Liver (tissue), 8 donors: ENCODE measurements at regions not wholly inside any gene's neighbourhood (a gene's known extent, or its start where the extent isn't known, plus 50 kb on each side); places are given as distances from the start of the nearest gene placed in this dataset.

Experiments used
- DNase-seq: peaks from one replicate; pipeline ENCODE4 v3.0.0-alpha.2; 2017; ENCODE audit warnings: low spot score
- H3K27ac ChIP-seq, 2 donors: one replicate each; pipeline ENCODE4 v1.7.0; 2013; ENCODE audit warnings: inconsistent platforms in 2 of 2, low read length in 2 of 2, control low read depth in 1 of 2, low read depth in 1 of 2, mild to moderate bottlenecking in 1 of 2
- H3K27me3 ChIP-seq, 4 donors: one replicate each; pipeline versions ENCODE4 v1.6.1 to v1.7.0; 2013; ENCODE audit warnings: low read length in 3 of 4, inconsistent platforms in 1 of 4, mild to moderate bottlenecking in 1 of 4, moderate library complexity in 1 of 4; ENCODE audit not compliant: control insufficient read depth in 4 of 4, insufficient read depth in 4 of 4
- H3K36me3 ChIP-seq, 4 donors: one replicate each; pipeline versions ENCODE4 v1.6.1 to v1.7.0; 2013; ENCODE audit warnings: low read length in 3 of 4, mild to moderate bottlenecking in 3 of 4, low read depth in 1 of 4, moderate library complexity in 1 of 4; ENCODE audit not compliant: control insufficient read depth in 4 of 4, insufficient read depth in 3 of 4
- H3K4me1 ChIP-seq, 4 donors: one replicate each; pipeline versions ENCODE4 v1.6.1 to v1.7.0; 2013; ENCODE audit warnings: low read length in 3 of 4, mild to moderate bottlenecking in 3 of 4, moderate library complexity in 1 of 4; ENCODE audit not compliant: control insufficient read depth in 4 of 4, insufficient read depth in 4 of 4
- H3K4me3 ChIP-seq, 3 donors: one replicate each; pipeline versions ENCODE4 v1.6.1 to v1.7.0; 2013; ENCODE audit warnings: low read length in 3 of 3, control low read depth in 1 of 3, low read depth in 1 of 3, mild to moderate bottlenecking in 1 of 3
- H3K9ac ChIP-seq, 2 donors: one replicate each; pipeline ENCODE4 v1.7.0; 2013; ENCODE audit warnings: low read length in 2 of 2, mild to moderate bottlenecking in 2 of 2, moderate library complexity in 2 of 2, control low read depth in 1 of 2, low read depth in 1 of 2
- H3K9me3 ChIP-seq, 4 donors: one replicate each; pipeline versions ENCODE4 v1.6.1 to v1.7.0; 2013; ENCODE audit warnings: low read length in 3 of 4; ENCODE audit not compliant: control insufficient read depth in 4 of 4
- EGR1 ChIP-seq, 2 donors: IDR thresholded peaks; 2 replicates each; pipeline ENCODE4 v1.6.1; 2016 to 2018; ENCODE audit warnings: antibody characterized with exemption in 2 of 2, low read depth in 2 of 2
- FOXA1 ChIP-seq: IDR thresholded peaks from 2 replicates; pipeline ENCODE4 v1.6.1; 2016; ENCODE audit warnings: antibody characterized with exemption
- FOXA2 ChIP-seq: IDR thresholded peaks from 2 replicates; pipeline ENCODE4 v1.6.1; 2016; ENCODE audit warnings: antibody characterized with exemption
- GABPA ChIP-seq, 2 donors: IDR thresholded peaks in 1 of 2; conservative IDR thresholded peaks in 1 of 2; 2 replicates each; pipeline ENCODE4 v1.6.1; 2016; ENCODE audit warnings: antibody characterized with exemption in 2 of 2, mild to moderate bottlenecking in 1 of 2, moderate library complexity in 1 of 2
- HNF4A ChIP-seq, 2 donors: conservative IDR thresholded peaks; 2 replicates each; pipeline ENCODE4 v1.6.1; 2016; ENCODE audit warnings: antibody characterized with exemption in 2 of 2, mild to moderate bottlenecking in 2 of 2
- HNF4G ChIP-seq: IDR thresholded peaks from 2 replicates; pipeline ENCODE4 v1.6.1; 2016; ENCODE audit warnings: antibody characterized with exemption
- NR2F2 ChIP-seq: IDR thresholded peaks from 2 replicates; pipeline ENCODE4 v1.6.1; 2016; ENCODE audit warnings: antibody characterized with exemption
- RAD21 ChIP-seq, 2 donors: IDR thresholded peaks; 2 replicates each; pipeline ENCODE4 v1.6.1; 2016; ENCODE audit warnings: antibody characterized with exemption in 2 of 2, mild to moderate bottlenecking in 2 of 2
- RXRA ChIP-seq, 2 donors: IDR thresholded peaks; 2 replicates each; pipeline ENCODE4 v1.6.1; 2017 to 2018; ENCODE audit warnings: antibody characterized with exemption in 2 of 2, mild to moderate bottlenecking in 1 of 2
- TAF1 ChIP-seq: conservative IDR thresholded peaks from 2 replicates; pipeline ENCODE4 v1.6.1; 2016; ENCODE audit warnings: antibody characterized with exemption, mild to moderate bottlenecking
- YY1 ChIP-seq: IDR thresholded peaks from 2 replicates; pipeline ENCODE4 v1.6.1; 2016; ENCODE audit warnings: antibody characterized with exemption, mild to moderate bottlenecking
- WGBS: extraction: QIAGEN DNeasy Blood & Tissue Kit; methylation state at CpG from one replicate; pipeline ENCODE4 v1.1.7; 2013; 5-methylcytosine and 5-hydroxymethylcytosine counted together
- TF ChIP-seq, protein P1 (sequence below): IDR thresholded peaks from 2 replicates; pipeline ENCODE4 v1.6.1; 2016; ENCODE audit warnings: antibody characterized with exemption
- TF ChIP-seq, protein P2 (sequence below): IDR thresholded peaks from 2 replicates; pipeline ENCODE4 v1.6.1; 2016; ENCODE audit warnings: antibody characterized with exemption, mild to moderate bottlenecking
- TF ChIP-seq, protein P3 (sequence below): fragments of 150-350 bp; IDR thresholded peaks from 2 replicates; pipeline ENCODE4 v1.5.1; 2017; ENCODE audit warnings: improper control_type of control experiment, low read depth, low read length; ENCODE audit not compliant: missing input control
- TF ChIP-seq, protein P4 (sequence below): IDR thresholded peaks from 2 replicates; pipeline ENCODE4 v1.6.1; 2016; ENCODE audit warnings: antibody characterized with exemption
- donor health status: healthy.
- donor health status: healthy.
- donor health status: healthy.
- donor health status: healthy.
- donor health status: healthy.

DNA sequence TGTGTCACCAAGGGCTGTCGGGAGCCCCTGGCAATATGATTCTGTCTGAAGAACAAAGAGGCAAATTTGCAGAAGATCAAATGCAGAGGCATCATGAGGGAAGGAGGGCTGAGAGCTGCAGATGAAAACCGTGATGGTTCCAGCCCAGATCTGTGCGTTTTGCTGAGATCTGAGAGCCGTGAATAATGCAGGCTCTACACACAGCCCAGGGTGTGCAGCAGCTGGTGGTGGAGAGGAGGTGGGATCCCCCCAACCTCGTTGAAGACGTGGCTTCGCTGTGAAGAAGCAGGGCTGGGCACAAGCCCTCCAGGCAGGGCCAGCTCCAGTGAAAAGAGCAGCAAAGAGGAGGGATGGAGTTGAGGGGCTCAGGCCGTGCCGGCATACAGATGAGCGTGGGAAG is 75.5 kb downstream of the TSPAN17 start:
- no peak for TF ChIP-seq RAD21 (IDR thresholded peaks at IDR 0.05)
- TF ChIP-seq, protein P1, sequence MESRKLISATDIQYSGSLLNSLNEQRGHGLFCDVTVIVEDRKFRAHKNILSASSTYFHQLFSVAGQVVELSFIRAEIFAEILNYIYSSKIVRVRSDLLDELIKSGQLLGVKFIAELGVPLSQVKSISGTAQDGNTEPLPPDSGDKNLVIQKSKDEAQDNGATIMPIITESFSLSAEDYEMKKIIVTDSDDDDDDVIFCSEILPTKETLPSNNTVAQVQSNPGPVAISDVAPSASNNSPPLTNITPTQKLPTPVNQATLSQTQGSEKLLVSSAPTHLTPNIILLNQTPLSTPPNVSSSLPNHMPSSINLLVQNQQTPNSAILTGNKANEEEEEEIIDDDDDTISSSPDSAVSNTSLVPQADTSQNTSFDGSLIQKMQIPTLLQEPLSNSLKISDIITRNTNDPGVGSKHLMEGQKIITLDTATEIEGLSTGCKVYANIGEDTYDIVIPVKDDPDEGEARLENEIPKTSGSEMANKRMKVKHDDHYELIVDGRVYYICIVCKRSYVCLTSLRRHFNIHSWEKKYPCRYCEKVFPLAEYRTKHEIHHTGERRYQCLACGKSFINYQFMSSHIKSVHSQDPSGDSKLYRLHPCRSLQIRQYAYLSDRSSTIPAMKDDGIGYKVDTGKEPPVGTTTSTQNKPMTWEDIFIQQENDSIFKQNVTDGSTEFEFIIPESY, result no peak
- TF ChIP-seq, protein P2, sequence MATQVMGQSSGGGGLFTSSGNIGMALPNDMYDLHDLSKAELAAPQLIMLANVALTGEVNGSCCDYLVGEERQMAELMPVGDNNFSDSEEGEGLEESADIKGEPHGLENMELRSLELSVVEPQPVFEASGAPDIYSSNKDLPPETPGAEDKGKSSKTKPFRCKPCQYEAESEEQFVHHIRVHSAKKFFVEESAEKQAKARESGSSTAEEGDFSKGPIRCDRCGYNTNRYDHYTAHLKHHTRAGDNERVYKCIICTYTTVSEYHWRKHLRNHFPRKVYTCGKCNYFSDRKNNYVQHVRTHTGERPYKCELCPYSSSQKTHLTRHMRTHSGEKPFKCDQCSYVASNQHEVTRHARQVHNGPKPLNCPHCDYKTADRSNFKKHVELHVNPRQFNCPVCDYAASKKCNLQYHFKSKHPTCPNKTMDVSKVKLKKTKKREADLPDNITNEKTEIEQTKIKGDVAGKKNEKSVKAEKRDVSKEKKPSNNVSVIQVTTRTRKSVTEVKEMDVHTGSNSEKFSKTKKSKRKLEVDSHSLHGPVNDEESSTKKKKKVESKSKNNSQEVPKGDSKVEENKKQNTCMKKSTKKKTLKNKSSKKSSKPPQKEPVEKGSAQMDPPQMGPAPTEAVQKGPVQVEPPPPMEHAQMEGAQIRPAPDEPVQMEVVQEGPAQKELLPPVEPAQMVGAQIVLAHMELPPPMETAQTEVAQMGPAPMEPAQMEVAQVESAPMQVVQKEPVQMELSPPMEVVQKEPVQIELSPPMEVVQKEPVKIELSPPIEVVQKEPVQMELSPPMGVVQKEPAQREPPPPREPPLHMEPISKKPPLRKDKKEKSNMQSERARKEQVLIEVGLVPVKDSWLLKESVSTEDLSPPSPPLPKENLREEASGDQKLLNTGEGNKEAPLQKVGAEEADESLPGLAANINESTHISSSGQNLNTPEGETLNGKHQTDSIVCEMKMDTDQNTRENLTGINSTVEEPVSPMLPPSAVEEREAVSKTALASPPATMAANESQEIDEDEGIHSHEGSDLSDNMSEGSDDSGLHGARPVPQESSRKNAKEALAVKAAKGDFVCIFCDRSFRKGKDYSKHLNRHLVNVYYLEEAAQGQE, result no peak
- no peak for TF ChIP-seq RXRA (IDR thresholded peaks at IDR 0.05)
- TF ChIP-seq, protein P3, sequence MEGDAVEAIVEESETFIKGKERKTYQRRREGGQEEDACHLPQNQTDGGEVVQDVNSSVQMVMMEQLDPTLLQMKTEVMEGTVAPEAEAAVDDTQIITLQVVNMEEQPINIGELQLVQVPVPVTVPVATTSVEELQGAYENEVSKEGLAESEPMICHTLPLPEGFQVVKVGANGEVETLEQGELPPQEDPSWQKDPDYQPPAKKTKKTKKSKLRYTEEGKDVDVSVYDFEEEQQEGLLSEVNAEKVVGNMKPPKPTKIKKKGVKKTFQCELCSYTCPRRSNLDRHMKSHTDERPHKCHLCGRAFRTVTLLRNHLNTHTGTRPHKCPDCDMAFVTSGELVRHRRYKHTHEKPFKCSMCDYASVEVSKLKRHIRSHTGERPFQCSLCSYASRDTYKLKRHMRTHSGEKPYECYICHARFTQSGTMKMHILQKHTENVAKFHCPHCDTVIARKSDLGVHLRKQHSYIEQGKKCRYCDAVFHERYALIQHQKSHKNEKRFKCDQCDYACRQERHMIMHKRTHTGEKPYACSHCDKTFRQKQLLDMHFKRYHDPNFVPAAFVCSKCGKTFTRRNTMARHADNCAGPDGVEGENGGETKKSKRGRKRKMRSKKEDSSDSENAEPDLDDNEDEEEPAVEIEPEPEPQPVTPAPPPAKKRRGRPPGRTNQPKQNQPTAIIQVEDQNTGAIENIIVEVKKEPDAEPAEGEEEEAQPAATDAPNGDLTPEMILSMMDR, result no peak
- no peak for TF ChIP-seq HNF4G
- TF ChIP-seq NR2F2, result no peak
- no peak for TF ChIP-seq GABPA (IDR thresholded peaks at IDR 0.05 in 1 of 2, conservative IDR thresholded peaks at IDR 0.05 in 1 of 2)
- TF ChIP-seq FOXA2, result no peak
- no peak for TF ChIP-seq YY1
- no peak for TF ChIP-seq EGR1 (IDR thresholded peaks at IDR 0.05; ENCODE audit: low read depth in 2 of 2)
- TF ChIP-seq, protein P4, sequence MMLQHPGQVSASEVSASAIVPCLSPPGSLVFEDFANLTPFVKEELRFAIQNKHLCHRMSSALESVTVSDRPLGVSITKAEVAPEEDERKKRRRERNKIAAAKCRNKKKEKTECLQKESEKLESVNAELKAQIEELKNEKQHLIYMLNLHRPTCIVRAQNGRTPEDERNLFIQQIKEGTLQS, result no peak
- no peak for TF ChIP-seq TAF1
- TF ChIP-seq FOXA1, result no peak
- TF ChIP-seq HNF4A (conservative IDR thresholded peaks at IDR 0.05), result no peak
- peaks cover 0 to 9% (median 0%) of the 10 kb centered on the region in 4 donors for H3K27me3 ChIP-seq
- H3K9ac ChIP-seq, result no peak overlapping the region
- H3K9me3 ChIP-seq, result no peaks in the 10 kb centered on the region
- no peaks in the 10 kb centered on the region for H3K36me3 ChIP-seq
- no peak overlapping the region for H3K27ac ChIP-seq
- no peak for DNase-seq
- H3K4me1 ChIP-seq, result no peaks in the 10 kb centered on the region
- 58% methylated on average over 10 of the region's 10 CpGs for WGBS
- H3K4me3 ChIP-seq, result no peak overlapping the region

DNA sequence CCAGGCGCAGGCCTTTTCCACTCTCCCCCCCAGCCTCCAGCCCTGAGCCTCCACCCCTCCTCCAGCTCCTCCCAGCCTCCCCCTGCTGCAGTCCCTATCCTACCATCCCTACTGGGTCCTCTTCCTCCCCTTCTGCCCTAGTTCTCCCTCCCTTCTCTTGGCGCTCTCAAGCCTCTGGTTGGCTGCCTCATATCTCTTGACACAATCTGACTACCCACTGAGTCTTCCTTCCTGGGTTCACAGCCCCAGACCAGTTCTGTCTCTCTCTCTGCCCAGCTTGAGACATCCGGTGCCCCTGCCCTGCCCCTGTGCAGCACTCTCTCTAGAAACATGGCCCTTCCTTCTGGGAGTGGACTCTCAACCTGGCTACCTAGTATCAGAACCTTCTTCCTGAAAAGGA is 76.2 kb downstream of the TSPAN17 start:
- H3K36me3 ChIP-seq, result no peaks in the 10 kb centered on the region
- no peak overlapping the region for H3K27ac ChIP-seq
- H3K9ac ChIP-seq, result no peak overlapping the region
- no peak overlapping the region for H3K4me3 ChIP-seq
- H3K9me3 ChIP-seq, result no peaks in the 10 kb centered on the region
- no peak for DNase-seq
- TF ChIP-seq, protein P3, result no peak
- TF ChIP-seq EGR1 (IDR thresholded peaks at IDR 0.05; ENCODE audit: low read depth in 2 of 2), result no peak
- WGBS, result 65% methylated on average over 3 of the region's 3 CpGs
- peaks cover 0 to 8% (median 0%) of the 10 kb centered on the region in 4 donors for H3K27me3 ChIP-seq
- no peaks in the 10 kb centered on the region for H3K4me1 ChIP-seq
